GM23248 (cell line): ENCODE measurements at regions not wholly inside any gene's neighbourhood (a gene's known extent, or its start where the extent isn't known, plus 50 kb on each side); places are given as distances from the start of the nearest gene placed in this dataset.

Source experiments
- EZH2 ChIP-seq: fragments of 200-600 bp; sonication (generic); IDR thresholded peaks from 2 replicates; pipeline ENCODE4 v1.6.1; 2018; ENCODE audit warnings: antibody characterized with exemption, mild to moderate bottlenecking; ENCODE audit not compliant: insufficient read depth, poor library complexity, severe bottlenecking
- EZH2phosphoT487 ChIP-seq: fragments of 200-600 bp; sonication (generic); IDR thresholded peaks from 2 replicates; pipeline ENCODE4 v1.6.1; 2018; ENCODE audit warnings: antibody characterized with exemption, moderate library complexity, mild to moderate bottlenecking, low read depth; ENCODE audit not compliant: insufficient read depth

DNA sequence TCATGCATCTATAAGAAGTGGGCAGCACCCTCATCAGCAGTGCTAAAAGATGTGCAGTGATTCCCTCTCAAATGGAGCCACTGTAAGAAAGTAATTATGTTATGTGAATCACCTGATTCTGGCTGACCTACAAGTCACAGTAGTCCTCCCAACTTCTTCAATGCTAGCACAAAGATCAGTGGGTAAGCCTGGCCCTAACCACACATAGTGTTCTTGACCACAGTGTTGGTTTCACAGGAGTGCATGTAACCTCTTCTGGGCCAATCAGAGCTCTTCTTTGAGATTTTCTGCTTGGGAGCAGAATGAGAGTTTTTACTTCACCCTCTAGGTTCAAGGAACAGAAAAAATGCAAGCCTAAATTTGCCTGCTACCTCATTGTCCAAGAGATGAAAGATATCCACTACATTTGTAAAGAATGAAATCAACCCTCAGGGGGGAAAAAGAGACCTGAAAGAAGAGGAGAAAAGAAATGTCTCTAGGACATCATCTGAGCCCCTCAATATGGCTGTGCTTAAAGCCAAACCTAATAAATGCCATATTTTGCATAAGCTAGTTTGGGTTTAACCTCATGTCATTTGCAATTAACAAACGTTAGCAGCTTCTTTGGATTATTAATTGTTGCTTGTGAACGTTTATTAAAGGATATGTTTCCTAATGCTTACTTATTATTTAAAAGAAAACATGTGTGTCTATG, 65.3 kb upstream of the ADRB2 start:
- TF ChIP-seq EZH2 (no peak), EZH2phosphoT487 (no peak)
